NT2/D1 (cell line): ENCODE measurements at regions not wholly inside any gene's neighbourhood (a gene's known extent, or its start where the extent isn't known, plus 50 kb on each side); places are given as distances from the start of the nearest gene placed in this dataset.

ENCODE experiments used
- DNase-seq: peaks from one replicate; pipeline ENCODE4 v3.0.0-alpha.2; 2011; ENCODE audit warnings: low read depth, low spot score
- H3K27me3 ChIP-seq: 2 replicates; pipeline ENCODE4 v1.6.0; 2011; ENCODE audit warnings: mild to moderate bottlenecking; ENCODE audit not compliant: insufficient read length, insufficient read depth
- H3K36me3 ChIP-seq: 2 replicates; pipeline ENCODE4 v1.6.1; 2011; ENCODE audit warnings: mild to moderate bottlenecking, low read length, mixed read lengths; ENCODE audit not compliant: insufficient read depth, insufficient read length
- H3K4me1 ChIP-seq: 2 replicates; pipeline ENCODE4 v1.5.1; 2011; ENCODE audit not compliant: insufficient read depth, insufficient read length
- H3K4me3 ChIP-seq: 2 replicates; pipeline ENCODE4 v1.5.1; 2011; ENCODE audit warnings: low read depth; ENCODE audit not compliant: insufficient read length
- H3K9ac ChIP-seq: 2 replicates; pipeline ENCODE4 v1.6.0; 2011; ENCODE audit warnings: low read depth; ENCODE audit not compliant: insufficient read length
- H3K9me3 ChIP-seq: 2 replicates; pipeline ENCODE4 v1.5.1; 2011; ENCODE audit warnings: mild to moderate bottlenecking, low read length; ENCODE audit not compliant: insufficient read depth
- SUZ12 ChIP-seq: IDR thresholded peaks from 2 replicates; pipeline ENCODE4 v1.6.1; 2011; ENCODE audit not compliant: insufficient read length, insufficient read depth; ENCODE audit errors: extremely low read depth
- YY1 ChIP-seq: IDR thresholded peaks from 2 replicates; pipeline ENCODE4 v1.6.1; 2011; ENCODE audit not compliant: insufficient read length, insufficient read depth
- ZNF274 ChIP-seq: IDR thresholded peaks from 2 replicates; pipeline ENCODE4 v1.6.1; 2011; ENCODE audit warnings: mild to moderate bottlenecking, low read depth, low read length

DNA sequence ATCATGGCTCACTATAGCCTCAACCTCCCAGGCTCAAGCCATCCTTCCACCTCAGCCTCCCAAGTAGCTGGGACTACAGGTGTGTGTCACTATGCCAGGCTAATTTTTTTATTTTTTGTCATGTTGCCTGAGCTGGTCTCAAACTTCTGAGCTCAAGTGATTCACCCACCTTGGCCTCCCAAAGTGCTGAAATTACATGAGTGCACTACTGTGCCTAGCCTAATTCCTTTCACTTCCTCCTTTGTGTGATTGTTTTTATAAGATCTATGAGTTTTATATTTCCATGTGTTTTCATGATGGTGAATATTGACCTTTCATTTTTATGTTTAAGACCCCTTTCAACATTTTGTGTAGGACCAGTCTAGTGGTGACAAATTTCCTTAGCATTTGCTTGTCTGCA is 55.2 kb upstream of the IL12B start:
- no peak for DNase-seq
- no peak overlapping the region for H3K4me3 ChIP-seq
- no peaks in the 10 kb centered on the region; the same call in 1 of the 2 replicates for H3K9me3 ChIP-seq
- no peaks in the 10 kb centered on the region for H3K36me3 ChIP-seq
- no peak overlapping the region for H3K9ac ChIP-seq
- TF ChIP-seq ZNF274 (no peak), SUZ12 (no peak), YY1 (no peak)
- no peaks in the 10 kb centered on the region for H3K4me1 ChIP-seq
- no peaks in the 10 kb centered on the region for H3K27me3 ChIP-seq

DNA sequence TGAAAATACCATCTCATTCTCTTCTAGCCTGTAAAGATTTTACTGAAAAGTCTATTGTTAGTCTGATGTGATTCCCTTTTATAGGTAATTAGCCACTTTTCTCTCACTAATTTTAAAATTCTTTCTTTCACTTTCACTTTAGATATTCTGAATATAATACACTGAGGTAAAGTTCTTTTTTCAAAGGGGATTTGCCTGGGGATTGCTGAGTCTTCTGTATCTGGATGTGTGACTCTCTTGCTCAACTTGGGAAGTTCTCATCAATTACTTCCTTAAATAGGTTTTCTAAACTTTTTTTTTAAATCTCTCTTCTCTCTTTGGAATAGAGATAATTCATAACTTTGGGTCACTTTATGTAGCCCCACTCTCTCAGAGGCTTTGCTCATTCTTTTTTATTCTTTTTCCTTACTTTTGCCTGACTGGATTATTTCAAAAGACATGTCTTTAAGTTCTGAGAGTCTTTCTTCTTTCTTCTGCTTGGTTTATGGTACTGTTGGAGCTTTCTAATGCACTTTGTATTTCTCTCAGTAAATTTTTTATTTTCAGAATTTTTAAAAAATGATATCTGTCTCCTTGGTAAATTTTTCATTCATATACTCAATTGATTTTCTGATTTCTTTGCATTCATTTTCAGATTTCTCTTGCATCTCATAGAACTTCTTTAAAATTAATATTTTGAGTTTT is 55.9 kb upstream of the IL12B start:
- no peak for DNase-seq
- no peak overlapping the region for H3K4me3 ChIP-seq
- H3K27me3 ChIP-seq: no peaks in the 10 kb centered on the region
- H3K4me1 ChIP-seq: no peaks in the 10 kb centered on the region
- no peaks in the 10 kb centered on the region for H3K9me3 ChIP-seq
- H3K36me3 ChIP-seq: no peaks in the 10 kb centered on the region
- no peak for TF ChIP-seq ZNF274
- TF ChIP-seq SUZ12: no peak
- no peak for TF ChIP-seq YY1
- H3K9ac ChIP-seq: no peak overlapping the region

DNA sequence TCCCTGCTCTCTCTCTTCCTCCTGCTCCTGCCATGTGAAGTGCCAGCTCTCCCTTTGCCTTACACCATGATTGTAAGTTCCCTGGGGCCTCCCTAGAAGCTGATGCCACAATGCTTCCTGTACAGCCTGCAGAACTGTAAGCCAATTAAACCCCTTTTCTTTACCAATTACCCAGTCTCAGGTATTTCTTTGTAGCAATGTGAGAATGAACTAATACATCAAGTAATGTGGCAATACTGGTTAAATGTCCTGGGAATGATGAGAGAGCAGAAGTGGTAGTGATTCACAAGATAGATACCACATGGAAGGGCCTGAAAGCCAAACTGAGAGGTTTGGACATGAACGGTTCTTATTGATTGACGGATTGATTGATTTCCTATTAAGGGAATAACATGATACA is 62.6 kb upstream of the IL12B start:
- no peaks in the 10 kb centered on the region for H3K4me1 ChIP-seq
- H3K27me3 ChIP-seq: no peaks in the 10 kb centered on the region
- TF ChIP-seq YY1 (no peak), ZNF274 (no peak), SUZ12 (no peak)
- H3K4me3 ChIP-seq: no peak overlapping the region
- H3K9ac ChIP-seq: no peak overlapping the region
- no peaks in the 10 kb centered on the region for H3K9me3 ChIP-seq
- H3K36me3 ChIP-seq: no peaks in the 10 kb centered on the region
- no peak for DNase-seq

- no peaks in the 10 kb centered on the region for H3K4me1 ChIP-seq
- H3K4me3 ChIP-seq: no peak overlapping the region
- H3K9me3 ChIP-seq: no peaks in the 10 kb centered on the region
- TF ChIP-seq SUZ12: no peak
- no peak for TF ChIP-seq ZNF274
- TF ChIP-seq YY1: no peak
- H3K27me3 ChIP-seq: no peaks in the 10 kb centered on the region
- H3K36me3 ChIP-seq: no peaks in the 10 kb centered on the region
- H3K9ac ChIP-seq: no peak overlapping the region
- no peak for DNase-seq
Measured at GRCh38 chr5:159393854-159394274, 63.6 kb upstream of the IL12B start.

- Histone ChIP-seq H3K4me3 (no peak overlapping the region), H3K9ac (no peak overlapping the region), H3K9me3 (no peaks in the 10 kb centered on the region), H3K4me1 (no peaks in the 10 kb centered on the region), H3K27me3 (no peaks in the 10 kb centered on the region), H3K36me3 (no peaks in the 10 kb centered on the region)
- no peak for TF ChIP-seq SUZ12
- no peak for DNase-seq
Measured at GRCh38 chr5:159395202-159395601, 64.9 kb upstream of the IL12B start.

GRCh38 chr5:159398936-159399335 is 68.6 kb upstream of the IL12B start:
- TF ChIP-seq ZNF274: no peak
- TF ChIP-seq YY1: no peak
- no peak for TF ChIP-seq SUZ12
- no peaks in the 10 kb centered on the region for H3K4me1 ChIP-seq
- no peak for DNase-seq
- no peaks in the 10 kb centered on the region for H3K36me3 ChIP-seq
- H3K4me3 ChIP-seq: no peak overlapping the region
- H3K9ac ChIP-seq: no peak overlapping the region
- H3K9me3 ChIP-seq: no peaks in the 10 kb centered on the region
- H3K27me3 ChIP-seq: no peaks in the 10 kb centered on the region

DNA sequence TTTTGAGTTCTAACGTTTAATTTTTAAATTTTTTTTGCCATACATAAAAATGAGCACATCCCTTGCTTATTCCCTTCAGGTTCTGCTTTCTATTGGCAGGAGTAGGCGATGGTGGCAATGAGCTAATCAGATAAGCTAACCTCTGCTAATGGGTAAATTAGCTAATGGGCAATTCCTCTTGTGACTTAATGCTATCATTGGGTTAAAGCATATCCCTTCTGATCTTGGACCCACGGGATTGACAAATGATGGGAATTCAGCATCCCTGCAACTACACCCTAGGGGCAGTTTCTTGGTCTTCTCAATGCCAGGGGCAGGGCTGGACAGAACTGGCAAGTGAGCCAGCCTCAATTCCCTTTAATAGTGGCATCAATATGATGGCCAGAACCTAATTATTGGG is 70.2 kb upstream of the IL12B start:
- TF ChIP-seq ZNF274 (no peak), SUZ12 (no peak), YY1 (no peak)
- no peaks in the 10 kb centered on the region for H3K36me3 ChIP-seq
- no peaks in the 10 kb centered on the region for H3K27me3 ChIP-seq
- DNase-seq: no peak
- H3K4me1 ChIP-seq: peaks cover under 1% of the 10 kb centered on the region
- no peak overlapping the region for H3K9ac ChIP-seq
- H3K4me3 ChIP-seq: no peak overlapping the region
- no peaks in the 10 kb centered on the region for H3K9me3 ChIP-seq
